Loucy (cell line): ENCODE measurements at regions not wholly inside any gene's neighbourhood (a gene's known extent, or its start where the extent isn't known, plus 50 kb on each side); places are given as distances from the start of the nearest gene placed in this dataset.

ENCODE experiments used
- H2AFZ ChIP-seq: fragments of 200-600 bp; sonication (generic); 2 replicates; pipeline ENCODE4 v1.6.0; 2016; ENCODE audit warnings: antibody characterized with exemption, mild to moderate bottlenecking, low read length, moderate library complexity
- H3F3A ChIP-seq: fragments of 200-600 bp; 2 replicates; pipeline ENCODE4 v1.6.0; 2016; ENCODE audit warnings: antibody characterized with exemption, low read depth, mild to moderate bottlenecking
- H3K27me3 ChIP-seq: fragments of 200-600 bp; sonication (generic); 2 replicates; pipeline ENCODE4 v1.6.1; 2014; ENCODE audit warnings: low read length, mild to moderate bottlenecking; ENCODE audit not compliant: insufficient read depth, poor library complexity, severe bottlenecking
- H3K36me3 ChIP-seq: fragments of 200-600 bp; sonication (generic); 2 replicates; pipeline ENCODE4 v1.6.1; 2016; ENCODE audit warnings: low read length; ENCODE audit not compliant: insufficient read depth
- H3K4me1 ChIP-seq: fragments of 200-600 bp; sonication (generic); 2 replicates; pipeline ENCODE4 v1.5.1; 2014; ENCODE audit warnings: low read length, mild to moderate bottlenecking; ENCODE audit not compliant: insufficient read depth, poor library complexity, severe bottlenecking
- H3K4me2 ChIP-seq: fragments of 200-600 bp; sonication (generic); 2 replicates; pipeline ENCODE4 v1.6.0; 2014; ENCODE audit warnings: antibody characterized with exemption, low read length, low read depth, mild to moderate bottlenecking; ENCODE audit not compliant: poor library complexity, severe bottlenecking
- H3K4me3 ChIP-seq: fragments of 200-600 bp; sonication (generic); 2 replicates; pipeline ENCODE4 v1.5.1; 2014; ENCODE audit warnings: low read length, mild to moderate bottlenecking, mixed read lengths; ENCODE audit not compliant: poor library complexity, severe bottlenecking
- H3K79me2 ChIP-seq: fragments of 200-600 bp; sonication (generic); 2 replicates; pipeline ENCODE4 v1.6.1; 2014; ENCODE audit warnings: low read length; ENCODE audit not compliant: insufficient read depth
- H3K9ac ChIP-seq: fragments of 200-600 bp; sonication (generic); 2 replicates; pipeline ENCODE4 v1.6.0; 2014; ENCODE audit warnings: mild to moderate bottlenecking, low read depth, low read length, moderate library complexity; ENCODE audit not compliant: poor library complexity, severe bottlenecking
- H3K9me2 ChIP-seq: fragments of 200-600 bp; sonication (generic); replicated peaks from 2 replicates; pipeline ENCODE4 v1.6.1; 2016; ENCODE audit warnings: low read depth, low read length, mixed read lengths
- H3K9me3 ChIP-seq: fragments of 200-600 bp; sonication (generic); 2 replicates; pipeline ENCODE4 v1.6.1; 2014; ENCODE audit warnings: mild to moderate bottlenecking, antibody characterized with exemption, low read length, low read depth; ENCODE audit not compliant: insufficient read depth
- H4K20me1 ChIP-seq: fragments of 200-600 bp; sonication (generic); 2 replicates; pipeline ENCODE4 v1.6.0; 2014; ENCODE audit warnings: antibody characterized with exemption, low read length, mild to moderate bottlenecking; ENCODE audit not compliant: insufficient read depth, poor library complexity, severe bottlenecking
- CTCF ChIP-seq: fragments of 200-600 bp; sonication (generic); conservative IDR thresholded peaks from 2 replicates; pipeline ENCODE4 v1.5.1; 2014; ENCODE audit warnings: mild to moderate bottlenecking, antibody characterized with exemption, low read length
- EZH2phosphoT487 ChIP-seq: fragments of 200-600 bp; IDR thresholded peaks from 2 replicates; pipeline ENCODE4 v1.6.1; 2018; ENCODE audit warnings: antibody characterized with exemption, mild to moderate bottlenecking, moderate library complexity, borderline replicate concordance

GRCh38 chr2:45293182-45293581 is 283.9 kb upstream of the SIX2 start:
- Histone ChIP-seq H3K9me2 (no peaks in the 10 kb centered on the region), H2AFZ (no peak overlapping the region), H4K20me1 (no peaks in the 10 kb centered on the region), H3K4me2 (no peak overlapping the region), H3K9ac (no peak overlapping the region), H3K36me3 (no peaks in the 10 kb centered on the region), H3K9me3 (no peaks in the 10 kb centered on the region), H3K79me2 (no peaks in the 10 kb centered on the region), H3K4me3 (no peak overlapping the region), H3K27me3 (no peaks in the 10 kb centered on the region), H3K4me1 (no peaks in the 10 kb centered on the region), H3F3A (no peaks in the 10 kb centered on the region)
- no peak for TF ChIP-seq EZH2phosphoT487
- no peak for TF ChIP-seq CTCF

- H3K9me2 ChIP-seq: no peaks in the 10 kb centered on the region
- no peak overlapping the region for H3K4me3 ChIP-seq
- no peaks in the 10 kb centered on the region for H3K36me3 ChIP-seq
- no peaks in the 10 kb centered on the region for H3K79me2 ChIP-seq
- H3F3A ChIP-seq: no peaks in the 10 kb centered on the region
- H3K27me3 ChIP-seq: no peaks in the 10 kb centered on the region
- no peaks in the 10 kb centered on the region for H4K20me1 ChIP-seq
- no peak overlapping the region for H3K4me2 ChIP-seq
- no peaks in the 10 kb centered on the region for H3K9me3 ChIP-seq
- no peak overlapping the region for H3K9ac ChIP-seq
- no peak for TF ChIP-seq EZH2phosphoT487
- TF ChIP-seq CTCF: no peak
- no peak overlapping the region for H2AFZ ChIP-seq
- H3K4me1 ChIP-seq: no peaks in the 10 kb centered on the region
These were observed 282.0 kb upstream of the SIX2 start for GRCh38 chr2:45291296-45291701.

GRCh38 chr2:45289997-45290709 is 280.9 kb upstream of the SIX2 start:
- H3K4me3 ChIP-seq: no peak overlapping the region
- no peaks in the 10 kb centered on the region for H3K27me3 ChIP-seq
- no peaks in the 10 kb centered on the region for H3K9me3 ChIP-seq
- no peak overlapping the region for H3K4me2 ChIP-seq
- H4K20me1 ChIP-seq: no peaks in the 10 kb centered on the region
- H3K79me2 ChIP-seq: no peaks in the 10 kb centered on the region
- no peaks in the 10 kb centered on the region for H3F3A ChIP-seq
- H3K36me3 ChIP-seq: no peaks in the 10 kb centered on the region
- H2AFZ ChIP-seq: no peak overlapping the region
- H3K4me1 ChIP-seq: no peaks in the 10 kb centered on the region
- TF ChIP-seq EZH2phosphoT487 (no peak), CTCF (no peak)
- no peaks in the 10 kb centered on the region for H3K9me2 ChIP-seq
- no peak overlapping the region for H3K9ac ChIP-seq
